ENCODE measurements at regions not wholly inside any gene's neighbourhood (a gene's known extent, or its start where the extent isn't known, plus 50 kb on each side); places are given as distances from the start of the nearest gene placed in this dataset.

- no peak overlapping the region for H3K4me3 ChIP-seq (ENCODE audit: low read depth, low read length)
- no peaks in the 10 kb centered on the region for H3K9me3 ChIP-seq (ENCODE audit: control insufficient read depth, insufficient read depth, low read length)
- no peak for TF ChIP-seq CTCF (IDR thresholded peaks at IDR 0.05; ENCODE audit: low read depth, low read length)
- DNase-seq (ENCODE audit: low read depth, low spot score): peak; percentile 23
- no peaks in the 10 kb centered on the region for H3K27me3 ChIP-seq (ENCODE audit: control insufficient read depth, insufficient read depth, low read length)
- no peak overlapping the region for H3K27ac ChIP-seq (ENCODE audit: low read depth, low read length)
- CTCF ChIA-PET: interaction anchor here (1.3 to 2.0 kb wide), 3 partner anchors 21 to 1143 kb away, joined by 3 to 11 read pairs (median 4); no protein-coding TSS in a partner anchor
- POLR2A ChIA-PET: no interaction called here
Measured at GRCh38 chr14:80077262-80077661, 134.0 kb downstream of the DIO2 start.

DNA sequence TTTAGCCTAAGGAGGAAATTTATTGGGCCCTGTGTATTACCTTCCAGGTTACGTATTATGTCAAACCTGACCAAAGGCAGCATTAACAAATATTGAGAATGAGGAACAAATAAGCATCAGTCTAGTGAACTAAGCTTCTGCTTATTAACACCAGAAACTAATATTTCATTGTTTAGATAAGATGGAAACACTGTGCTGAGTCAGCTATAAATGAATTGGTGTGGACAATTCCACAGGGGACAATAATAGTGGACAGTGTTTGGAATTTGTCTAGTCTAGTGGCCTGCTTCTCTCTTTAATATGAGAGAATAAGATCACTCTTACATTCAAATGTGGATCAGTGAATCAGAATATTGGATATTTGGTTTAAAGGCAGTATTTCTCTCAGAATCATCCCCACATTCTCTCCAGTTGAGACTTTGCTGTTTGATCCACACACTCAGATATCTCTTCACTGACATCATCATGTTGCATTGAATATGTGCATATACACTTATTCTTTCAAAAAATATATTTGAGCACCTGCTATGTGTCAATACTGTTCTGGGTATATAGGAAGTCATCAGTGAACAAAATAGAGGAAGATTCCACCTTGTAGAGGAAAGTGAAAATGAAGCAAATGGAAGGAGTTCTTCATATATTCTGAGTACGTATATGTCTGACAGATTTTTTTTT lies 136.3 kb downstream of the DIO2 start:
- Histone ChIP-seq H3K27me3 (ENCODE audit: control insufficient read depth, insufficient read depth, low read length) (no peaks in the 10 kb centered on the region), H3K9me3 (ENCODE audit: control insufficient read depth, insufficient read depth, low read length) (peaks cover 3% of the 10 kb centered on the region; the same call in 1 of the 2 replicates), H3K27ac (ENCODE audit: low read depth, low read length) (no peak overlapping the region), H3K4me3 (ENCODE audit: low read depth, low read length) (no peak overlapping the region)
- no peak for DNase-seq (ENCODE audit: low read depth, low spot score)
- no peak for TF ChIP-seq CTCF (IDR thresholded peaks at IDR 0.05; ENCODE audit: low read depth, low read length)
- ChIA-PET POLR2A (no interaction called here), CTCF (no interaction called here)

DNA sequence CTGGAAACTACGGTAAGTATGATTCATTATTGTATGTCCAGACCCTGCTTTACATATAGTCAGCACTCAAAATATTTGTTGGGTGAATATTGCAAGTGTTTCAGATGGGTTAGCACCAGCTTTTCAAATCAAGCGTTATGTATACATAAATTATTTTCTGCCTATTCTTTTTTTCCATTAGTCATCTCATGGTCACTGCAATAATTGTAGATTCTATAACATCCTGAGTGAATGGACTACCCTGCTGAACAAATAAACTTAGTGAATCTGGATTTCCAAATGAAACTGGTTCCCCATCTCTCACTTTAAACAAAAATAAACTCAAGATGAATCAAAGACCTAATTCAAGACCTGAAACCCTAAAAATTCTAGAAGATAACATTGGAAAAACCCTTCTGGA lies 152.3 kb downstream of the DIO2 start:
- no peaks in the 10 kb centered on the region for H3K9me3 ChIP-seq (ENCODE audit: control insufficient read depth, insufficient read depth, low read length)
- DNase-seq (ENCODE audit: low read depth, low spot score): peak; percentile 20
- H3K27me3 ChIP-seq (ENCODE audit: control insufficient read depth, insufficient read depth, low read length): no peaks in the 10 kb centered on the region
- no peak overlapping the region for H3K4me3 ChIP-seq (ENCODE audit: low read depth, low read length)
- CTCF ChIA-PET: interaction anchor here (4.1 kb wide), 1 partner anchor 297 kb away, joined by 13 read pairs; no protein-coding TSS in a partner anchor
- no peak overlapping the region for H3K27ac ChIP-seq (ENCODE audit: low read depth, low read length)
- TF ChIP-seq CTCF (IDR thresholded peaks at IDR 0.05; ENCODE audit: low read depth, low read length): no peak
- POLR2A ChIA-PET: no interaction called here

DNA sequence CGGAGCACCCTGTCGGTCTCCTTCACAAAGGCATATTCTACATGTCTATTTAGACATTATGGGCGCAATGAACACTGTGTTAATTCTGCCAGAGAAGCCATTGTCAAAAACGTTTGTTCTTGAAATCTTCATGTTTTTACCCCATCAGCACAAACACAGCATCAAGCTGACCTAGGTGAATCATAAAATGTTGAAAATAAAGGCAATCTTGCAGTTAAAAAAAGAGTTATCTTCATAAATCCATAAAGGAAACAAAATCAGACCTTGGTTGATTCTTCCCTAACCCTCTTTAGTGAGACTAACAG lies 154.9 kb downstream of the DIO2 start:
- POLR2A ChIA-PET: no interaction called here
- Histone ChIP-seq H3K9me3 (ENCODE audit: control insufficient read depth, insufficient read depth, low read length) (no peaks in the 10 kb centered on the region), H3K4me3 (ENCODE audit: low read depth, low read length) (no peak overlapping the region), H3K27ac (ENCODE audit: low read depth, low read length) (no peak overlapping the region), H3K27me3 (ENCODE audit: control insufficient read depth, insufficient read depth, low read length) (no peaks in the 10 kb centered on the region)
- TF ChIP-seq CTCF (IDR thresholded peaks at IDR 0.05; ENCODE audit: low read depth, low read length): no peak
- CTCF ChIA-PET: interaction anchor here (0.6 to 5.2 kb wide), 45 partner anchors 8 to 1122 kb away, joined by 3 to 67 read pairs (median 4); partner anchors contain the start of gene TSHR
- no peak for DNase-seq (ENCODE audit: low read depth, low spot score)

- peak; percentile 89 for TF ChIP-seq CTCF (IDR thresholded peaks at IDR 0.05; ENCODE audit: low read depth, low read length)
- no peak overlapping the region for H3K27ac ChIP-seq (ENCODE audit: low read depth, low read length)
- no peaks in the 10 kb centered on the region for H3K9me3 ChIP-seq (ENCODE audit: control insufficient read depth, insufficient read depth, low read length)
- CTCF ChIA-PET: interaction anchor here (0.5 to 5.2 kb wide), 62 partner anchors 8 to 1122 kb away, joined by 3 to 67 read pairs (median 4); partner anchors contain the start of gene TSHR
- peak; percentile 50 for DNase-seq (ENCODE audit: low read depth, low spot score)
- POLR2A ChIA-PET: no interaction called here
- no peaks in the 10 kb centered on the region for H3K27me3 ChIP-seq (ENCODE audit: control insufficient read depth, insufficient read depth, low read length)
- no peak overlapping the region for H3K4me3 ChIP-seq (ENCODE audit: low read depth, low read length)
Measured at GRCh38 chr14:80055667-80056496, 155.4 kb downstream of the DIO2 start.

Data from AG04450 (cell line).